Inflammatory macrophage treated with lipopolysaccharide for 4 hours (primary cell): ENCODE measurements at regions not wholly inside any gene's neighbourhood (a gene's known extent, or its start where the extent isn't known, plus 50 kb on each side); places are given as distances from the start of the nearest gene placed in this dataset.
A peak's percentile ranks its signal among the peaks of the same experiment; 100 is the strongest.
"Not testable (repeated sequence)": the region's sequence is repeated elsewhere in the genome, so short reads cannot be mapped to it uniquely, and the experiment has no call there.

Source experiments
- DNase-seq: peaks from one replicate; pipeline ENCODE4 v3.0.0-alpha.2; 2020

DNA sequence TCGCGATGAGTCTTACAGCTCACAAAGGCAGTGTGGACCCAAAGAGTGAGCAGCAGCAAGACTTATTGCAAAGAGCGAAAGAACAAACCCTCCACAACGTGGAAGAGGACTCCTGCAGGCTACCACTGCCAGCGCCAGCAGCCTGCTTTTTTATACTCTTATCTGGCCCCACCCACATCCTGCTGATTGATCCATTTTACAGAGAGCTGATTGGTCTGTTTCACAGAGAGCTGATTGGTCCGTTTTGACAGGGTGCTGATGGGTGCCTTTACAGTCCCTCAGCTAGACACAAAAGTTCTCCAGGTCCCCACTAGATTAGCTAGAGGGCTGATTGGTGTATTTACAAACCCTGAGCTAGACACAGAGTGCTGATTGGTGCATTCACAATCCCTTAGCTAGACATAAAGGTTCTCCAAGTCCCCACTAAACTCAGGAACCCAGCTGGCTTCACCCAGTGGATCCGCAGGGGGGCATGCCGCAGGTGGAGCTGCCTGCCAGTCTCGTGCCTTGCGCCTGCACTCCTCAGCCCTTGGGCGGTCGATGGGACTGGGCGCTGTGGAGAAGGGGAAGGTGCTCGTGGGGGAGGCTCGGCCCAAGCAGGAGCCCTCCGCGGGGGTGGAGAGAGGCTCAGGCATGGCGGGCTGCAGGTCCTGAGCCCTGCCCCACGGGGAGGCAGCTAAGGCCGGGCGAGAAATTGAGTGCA is 75.7 kb downstream of the QDPR start:
- DNase-seq, result not testable (repeated sequence)

DNA sequence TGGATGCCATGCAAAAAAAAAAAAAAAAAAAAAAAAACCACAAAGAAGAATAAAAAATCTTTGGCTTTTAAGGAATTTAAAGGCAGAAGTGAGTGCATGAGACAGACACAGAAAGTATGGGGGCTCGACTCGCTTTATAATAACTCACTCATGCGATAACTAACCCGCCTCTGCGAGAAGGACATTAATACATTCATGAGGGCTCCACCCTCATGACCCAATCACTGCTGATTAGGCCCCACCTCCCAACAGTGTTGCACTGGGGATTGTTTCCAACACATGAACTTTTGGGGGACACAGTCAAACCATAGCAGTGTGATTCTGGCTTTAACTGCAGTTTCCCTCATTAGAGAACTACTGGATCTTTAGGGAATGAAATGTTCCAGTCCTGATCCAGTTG is 78.1 kb downstream of the QDPR start:
- DNase-seq, result no peak

DNA sequence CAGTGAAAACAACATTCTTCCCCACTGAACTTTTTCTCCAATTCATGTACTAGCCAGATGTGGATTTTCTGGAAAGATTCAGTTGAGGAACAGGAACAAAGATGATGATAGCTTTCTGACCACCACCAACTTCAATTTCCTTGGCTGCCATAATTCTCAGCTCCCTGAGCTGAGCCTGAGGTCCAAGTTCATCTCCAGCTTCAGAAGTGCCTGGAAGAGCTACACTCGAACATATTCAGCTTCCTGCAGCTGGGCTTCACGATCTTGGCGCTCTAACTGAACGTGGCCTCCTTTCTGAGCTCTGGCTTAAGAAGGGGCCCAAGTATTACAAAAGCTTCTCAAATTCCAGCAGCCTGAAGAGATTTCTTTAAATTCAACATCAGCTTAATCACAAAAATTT is 83.9 kb downstream of the QDPR start:
- no peak for DNase-seq

DNA sequence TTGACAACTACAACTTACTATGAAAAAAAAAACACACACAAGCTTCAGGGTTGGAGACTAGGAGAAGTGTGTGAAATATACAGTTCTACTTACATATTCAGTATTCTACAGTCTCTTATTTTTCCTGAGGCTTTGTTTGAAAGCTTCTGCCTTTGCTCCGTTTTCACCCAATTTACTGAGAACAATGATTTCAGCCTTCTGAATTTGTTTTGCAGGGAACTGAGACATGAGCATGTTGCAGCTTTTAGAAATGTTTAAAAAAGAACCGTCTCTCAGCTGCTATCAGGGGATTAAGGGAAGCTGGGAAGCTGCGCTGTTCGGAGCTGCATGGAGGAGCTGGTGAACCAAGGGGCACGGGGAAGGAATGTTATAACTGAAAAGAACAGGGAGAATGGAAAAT is 85.7 kb downstream of the QDPR start:
- DNase-seq, result no peak

DNA sequence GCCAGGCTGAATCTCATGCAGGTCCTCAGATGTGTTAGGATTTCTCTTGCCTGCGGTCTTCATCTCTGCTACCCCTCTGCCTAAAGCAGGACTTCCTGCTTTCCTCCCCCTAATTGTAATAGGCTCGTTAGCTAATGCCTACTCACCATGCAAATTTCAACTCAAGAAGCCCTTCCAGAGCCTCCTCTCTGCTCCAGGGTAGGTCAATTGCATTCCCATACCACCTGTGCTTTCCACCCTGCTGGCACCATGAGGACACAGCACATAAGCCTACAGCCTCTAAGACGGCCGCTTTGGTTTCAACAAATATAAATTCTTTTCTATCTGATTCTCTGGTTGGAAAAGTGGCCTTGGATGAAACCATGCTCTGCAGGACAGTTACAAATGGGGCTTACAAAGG is 93.9 kb downstream of the QDPR start:
- no peak for DNase-seq

DNA sequence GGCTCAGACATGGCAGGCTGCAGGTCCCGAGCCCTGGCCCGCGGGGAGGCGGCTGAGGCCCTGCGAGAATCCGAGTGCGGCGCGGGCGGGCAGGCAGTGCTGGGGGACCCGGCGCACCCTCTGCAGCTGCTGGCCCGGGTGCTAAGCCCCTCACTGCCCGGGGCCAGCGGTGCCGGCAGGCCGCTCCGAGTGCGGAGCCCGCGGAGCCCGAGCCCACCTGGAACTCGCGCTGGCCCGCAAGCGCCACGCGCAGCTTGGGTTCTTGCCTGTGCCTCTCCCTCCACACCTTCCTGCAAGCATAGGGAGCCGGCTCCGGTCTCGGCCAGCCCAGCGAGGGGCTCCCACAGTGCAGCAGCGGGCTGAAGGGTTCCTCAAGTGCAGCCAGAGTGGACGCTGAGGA is 97.5 kb downstream of the QDPR start:
- no peak for DNase-seq

DNA sequence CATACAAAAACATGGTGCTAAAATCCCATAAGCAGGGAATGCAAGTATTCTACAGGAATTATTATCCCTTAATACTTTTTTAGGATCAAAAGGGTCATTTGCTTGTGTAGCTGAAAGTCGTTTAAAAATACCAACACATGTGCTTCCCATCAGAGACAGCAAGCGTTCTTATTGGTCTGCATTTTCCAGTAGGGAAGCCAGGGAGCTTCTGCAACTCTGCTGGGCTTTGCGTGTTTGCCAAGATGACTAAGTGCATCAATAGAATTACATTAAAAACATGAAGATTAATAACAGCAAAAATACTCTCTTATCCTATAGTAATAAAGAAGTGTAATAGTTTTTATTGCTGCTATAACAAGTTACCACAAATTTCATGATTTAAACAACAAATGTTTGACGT is 111.2 kb downstream of the QDPR start:
- no peak for DNase-seq

DNA sequence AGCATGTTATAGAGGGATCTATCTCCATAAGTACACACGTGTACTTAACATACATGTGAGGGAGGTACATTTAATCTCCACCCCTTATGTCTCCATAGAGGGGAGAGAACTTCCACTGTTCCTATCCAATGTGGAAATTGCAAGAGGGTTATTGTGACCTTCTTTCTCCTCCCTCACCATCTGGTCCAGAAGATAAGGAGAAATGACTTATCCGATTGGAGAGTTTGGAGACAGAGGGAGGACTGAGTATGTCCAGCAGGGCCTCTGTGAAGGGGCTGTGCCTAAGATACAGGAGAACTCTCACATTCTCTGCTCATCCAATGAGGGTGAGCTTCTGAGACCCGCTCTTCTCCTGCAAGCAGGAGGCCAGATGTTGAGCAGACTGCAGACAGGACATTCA is 113.1 kb downstream of the QDPR start:
- DNase-seq, result no peak

DNA sequence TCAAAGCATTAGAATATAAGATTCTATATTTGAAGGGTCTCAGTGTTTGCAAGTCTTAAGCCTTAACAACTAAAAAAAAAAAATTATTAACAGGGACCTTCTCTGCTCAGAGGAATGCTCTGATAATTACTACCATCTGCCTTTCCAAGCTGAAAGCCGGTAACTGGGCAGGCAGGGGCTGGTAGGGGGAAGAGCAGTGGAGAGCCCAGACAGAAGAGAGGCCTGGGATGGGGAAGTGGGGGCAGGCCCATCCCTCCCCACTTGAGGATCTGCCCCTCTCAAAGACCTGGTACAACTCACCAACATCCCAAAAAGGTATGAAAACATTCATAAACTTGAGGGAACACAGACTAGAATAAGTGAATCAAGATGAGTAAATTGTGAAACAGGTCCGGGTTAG is 113.9 kb downstream of the QDPR start:
- no peak for DNase-seq

DNA sequence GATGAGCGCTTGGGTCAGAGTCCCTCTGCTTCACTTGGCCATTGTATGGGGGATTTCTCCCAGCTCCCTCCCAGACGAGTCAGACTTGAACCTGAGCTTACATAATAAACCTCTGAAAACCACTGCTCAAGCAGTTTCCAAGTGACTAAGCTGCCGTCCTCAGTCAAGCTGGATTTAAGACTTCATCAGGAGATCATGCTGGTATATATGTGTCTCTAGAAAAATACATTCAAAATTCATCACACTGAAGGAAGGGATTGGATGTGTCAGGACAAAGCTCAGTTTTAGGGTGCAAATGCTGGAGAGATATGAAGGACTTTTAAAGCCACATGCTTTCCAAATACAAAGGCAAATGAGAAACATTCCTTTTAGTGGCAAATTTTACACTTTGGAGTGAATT is 114.3 kb downstream of the QDPR start:
- DNase-seq, result no peak

DNA sequence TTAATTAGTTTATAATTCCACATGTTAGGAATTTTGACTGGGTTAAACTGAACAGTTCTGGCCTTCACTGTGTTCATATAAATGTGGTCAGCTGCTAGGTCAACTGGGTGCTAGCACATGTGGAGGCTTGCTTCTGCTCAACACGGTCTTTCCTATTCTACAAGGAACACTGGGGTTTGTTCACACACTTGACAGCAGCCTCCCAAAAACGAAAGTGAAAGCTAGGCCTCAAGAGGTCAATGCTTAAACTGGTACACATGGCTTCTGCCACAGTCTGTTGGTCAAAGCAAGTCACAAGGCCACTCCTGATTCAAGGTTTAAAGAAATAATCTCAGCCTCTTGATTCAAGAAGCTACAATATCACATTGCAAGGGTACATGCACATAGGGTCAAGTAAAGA is 126.5 kb downstream of the QDPR start:
- peak; percentile 38 for DNase-seq

DNA sequence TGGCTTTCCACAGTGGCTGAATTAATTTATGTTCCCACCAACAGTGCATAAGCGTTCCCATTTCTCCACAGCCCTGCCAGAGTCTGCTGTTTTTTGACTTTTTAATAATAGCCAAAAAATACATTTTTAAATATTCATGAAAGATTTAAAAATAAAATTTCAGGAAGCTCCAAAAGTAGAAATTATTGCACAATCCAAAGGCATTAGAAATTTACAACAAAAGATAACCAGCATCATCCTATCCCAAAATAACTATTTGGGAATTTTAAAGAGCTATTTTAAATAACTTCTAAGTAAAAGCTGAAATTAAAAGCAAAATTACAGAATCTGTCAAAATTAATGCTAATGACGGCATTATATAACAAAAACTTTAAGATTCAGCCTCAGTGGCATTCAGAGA is 131.5 kb downstream of the QDPR start:
- no peak for DNase-seq

DNA sequence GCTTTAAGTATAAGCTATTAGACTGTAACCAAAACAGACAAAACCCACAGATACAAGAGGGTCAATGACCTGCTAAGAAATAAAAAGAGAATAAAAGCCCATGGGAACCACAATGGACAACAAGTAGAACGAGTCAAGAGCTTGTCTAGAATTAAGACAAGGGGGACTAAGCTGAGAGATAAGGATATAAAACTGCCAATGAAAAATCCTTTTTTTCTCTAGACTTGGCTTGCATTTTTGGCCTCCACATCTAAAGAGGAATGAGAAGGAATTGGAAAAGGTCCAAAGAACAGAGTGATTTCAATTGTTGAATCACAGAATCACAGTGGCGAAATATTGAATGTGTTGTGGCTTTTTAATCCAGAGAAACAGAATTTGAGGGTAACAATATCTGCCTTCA is 135.7 kb downstream of the QDPR start:
- no peak for DNase-seq

DNA sequence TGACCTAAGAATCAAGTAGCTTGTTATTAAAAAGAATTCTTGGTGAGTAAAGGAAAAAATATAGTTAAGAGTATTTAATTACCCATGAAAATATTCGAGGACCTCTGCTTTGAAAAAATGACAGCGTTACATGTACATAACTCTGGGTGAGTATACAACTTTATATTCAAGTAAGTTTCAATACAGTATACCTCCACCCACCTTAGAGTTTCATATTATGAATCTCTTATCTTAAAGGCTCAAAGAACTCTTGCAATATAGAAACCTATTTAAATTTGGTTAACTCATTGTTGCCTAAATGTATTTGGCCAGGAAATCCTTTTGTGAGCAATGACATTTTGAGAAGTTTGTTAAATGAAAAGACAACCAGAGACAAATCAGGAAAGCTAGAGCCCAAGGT is 138.2 kb downstream of the QDPR start:
- DNase-seq, result no peak

DNA sequence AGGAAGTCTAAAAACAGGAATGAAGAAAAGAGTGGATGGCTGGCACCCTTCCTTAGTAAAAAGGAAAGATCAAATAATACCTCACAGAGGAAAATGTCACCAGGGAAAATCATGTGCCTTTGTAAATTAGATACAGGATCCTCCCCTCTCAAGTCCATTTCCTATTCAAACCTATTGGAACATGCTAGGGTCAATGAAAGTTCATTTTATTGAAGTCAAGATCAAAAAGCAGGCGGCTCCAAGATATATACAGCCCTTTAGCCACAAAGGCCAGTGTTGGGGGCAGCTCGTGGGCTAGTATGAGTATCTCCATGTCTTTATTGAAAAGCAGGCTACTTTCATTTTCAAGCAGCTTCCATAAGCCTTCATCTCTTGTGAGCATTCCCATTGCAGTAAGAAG is 141.1 kb downstream of the QDPR start:
- no peak for DNase-seq

DNA sequence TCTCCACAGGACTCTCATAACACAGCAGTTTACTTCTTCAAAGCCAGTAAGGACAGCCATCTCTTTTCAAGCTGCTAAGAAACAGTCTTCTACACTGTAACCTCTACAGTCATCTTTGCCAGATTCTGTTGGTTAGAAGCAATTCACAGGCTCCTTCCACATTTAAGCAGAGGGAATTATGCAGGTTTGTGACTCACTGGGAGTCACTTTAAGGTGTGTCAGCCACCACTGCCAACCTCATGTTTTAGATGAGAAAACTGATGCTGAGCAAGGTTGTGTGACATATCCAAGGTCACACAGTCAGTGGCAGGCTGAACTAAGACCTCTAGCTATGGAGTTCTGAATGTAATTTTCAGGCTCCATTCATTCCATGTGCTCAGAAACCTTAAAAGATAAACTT is 143.5 kb downstream of the QDPR start:
- no peak for DNase-seq

DNA sequence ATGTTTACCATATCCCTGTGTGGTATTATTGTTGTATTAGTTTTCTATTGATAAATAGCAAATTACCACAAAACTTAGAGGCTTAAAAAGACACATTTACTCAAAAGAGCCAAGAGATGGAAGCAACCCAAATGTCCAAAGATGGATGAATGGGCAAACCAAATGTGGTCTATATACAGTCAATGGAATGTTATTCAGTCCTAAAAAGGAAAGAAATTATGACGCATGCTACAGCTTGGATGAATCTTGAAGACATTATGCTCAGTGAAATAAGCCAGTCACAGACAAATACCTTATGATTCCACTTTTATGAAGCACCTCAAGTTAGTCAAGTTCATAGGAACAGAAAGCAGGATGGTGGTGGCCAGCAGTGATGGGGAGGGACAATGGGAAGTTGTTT is 144.7 kb downstream of the QDPR start:
- DNase-seq, result no peak

DNA sequence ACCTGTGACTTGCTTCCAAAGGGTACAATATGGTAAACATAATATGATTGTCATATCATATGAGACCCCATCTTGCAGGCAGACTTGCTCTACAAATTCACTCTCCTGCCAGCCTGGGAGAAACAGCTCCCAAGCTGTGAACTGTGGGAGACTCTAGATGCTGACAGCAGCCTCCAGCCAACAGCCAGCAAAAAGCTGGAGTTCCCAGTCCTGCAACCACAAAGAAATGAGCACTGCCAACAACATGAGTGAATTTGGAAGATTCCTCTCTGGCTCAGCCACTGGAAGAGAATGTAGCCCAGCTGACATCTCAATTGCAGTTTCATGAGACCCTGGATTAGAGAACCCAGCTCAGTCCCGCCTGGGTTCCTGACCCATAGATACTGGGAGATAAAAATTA is 145.4 kb downstream of the QDPR start:
- DNase-seq, result no peak

DNA sequence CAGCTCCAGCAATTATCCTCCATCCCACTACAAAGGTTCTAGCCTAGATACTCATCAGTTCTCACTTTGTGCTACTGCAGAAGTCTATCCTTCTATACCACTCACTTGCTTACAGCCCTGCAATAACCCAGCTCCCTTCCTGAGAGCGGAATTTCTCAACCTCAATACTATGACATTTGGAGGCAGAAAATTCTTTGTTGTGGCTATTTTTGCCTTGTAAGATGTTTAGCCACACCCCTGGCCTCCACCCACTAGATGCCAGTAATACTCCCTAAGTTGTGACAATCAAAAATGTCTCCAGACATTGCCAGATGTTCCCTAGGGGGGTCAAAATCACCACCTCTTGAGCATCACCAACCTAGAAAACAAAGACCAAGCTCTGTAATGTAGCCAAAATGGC is 149.5 kb downstream of the QDPR start:
- no peak for DNase-seq

DNA sequence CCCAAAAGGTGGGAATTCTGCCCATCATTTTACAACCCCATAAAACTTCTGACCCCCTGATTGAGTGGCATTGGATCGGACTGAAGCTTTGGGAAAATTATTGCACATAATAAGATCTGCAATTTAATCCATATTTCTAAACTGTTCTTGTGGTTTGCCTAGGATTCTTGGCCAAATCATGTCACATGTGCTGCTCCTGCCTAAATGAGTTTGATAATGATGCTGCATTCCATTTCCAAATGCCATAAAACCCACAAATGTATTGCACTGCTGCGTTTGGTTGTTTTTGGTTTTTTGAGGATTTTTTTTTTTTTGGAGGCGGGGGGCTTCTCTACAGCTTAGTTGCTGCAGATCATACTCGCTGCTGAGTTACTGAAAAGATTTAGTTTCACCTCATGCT is 153.6 kb downstream of the QDPR start:
- no peak for DNase-seq

DNA sequence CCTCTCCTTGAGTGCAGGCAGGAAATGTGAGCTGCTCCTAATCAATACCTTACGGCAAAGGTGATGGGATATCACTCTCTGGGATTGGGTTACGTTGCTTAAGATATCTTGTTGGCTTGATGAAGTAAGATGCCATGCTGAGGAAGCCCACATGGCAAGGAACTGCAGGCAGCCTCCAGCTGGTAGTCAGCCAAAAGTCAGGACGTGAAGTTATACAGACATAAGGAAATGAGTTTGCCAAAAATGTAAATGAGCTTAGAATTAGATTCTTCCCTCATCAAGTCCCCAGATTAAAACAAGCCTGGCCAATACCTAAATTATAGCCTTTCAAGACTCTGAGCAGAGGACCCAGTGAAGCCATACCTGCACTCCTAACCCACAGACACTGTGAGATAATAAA is 155.0 kb downstream of the QDPR start:
- DNase-seq, result no peak

DNA sequence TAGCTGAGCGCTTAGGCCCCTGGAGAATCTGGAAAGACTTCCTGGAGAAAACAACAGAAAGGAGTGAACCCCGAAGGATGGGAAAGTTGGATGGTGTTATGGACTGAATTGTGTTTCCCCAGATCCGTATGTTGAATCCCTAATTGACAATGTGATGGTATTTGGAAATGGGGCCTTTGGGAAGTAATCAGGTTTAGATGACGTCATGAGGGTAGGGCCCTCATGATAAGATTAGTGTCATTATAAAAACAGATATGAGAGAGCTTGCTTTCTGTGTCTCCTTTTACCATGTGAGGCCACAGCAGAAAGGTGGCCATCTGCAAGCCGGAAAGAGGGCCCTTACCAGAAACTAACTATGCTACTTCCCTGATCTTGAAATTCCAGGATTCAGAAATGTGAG is 159.5 kb downstream of the QDPR start:
- DNase-seq, result no peak

DNA sequence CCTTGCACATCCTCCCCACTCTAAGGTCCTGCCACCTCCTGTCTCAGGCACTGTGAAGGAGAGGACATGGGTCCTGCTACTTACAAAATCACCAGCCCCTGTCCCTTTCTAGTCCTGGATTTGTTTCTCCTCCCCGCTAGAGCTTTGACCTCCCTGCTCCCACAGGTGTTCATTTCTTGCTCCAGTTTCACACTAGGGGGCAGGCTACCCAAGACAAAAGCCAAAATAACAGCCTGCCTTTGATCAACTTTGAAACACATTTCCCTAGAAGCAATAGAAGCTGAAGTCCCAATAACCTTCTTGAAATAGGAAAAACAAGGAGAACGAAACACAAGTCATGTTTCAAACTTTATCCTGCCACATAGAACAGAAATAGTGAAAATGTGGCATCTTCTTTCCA is 164.4 kb downstream of the QDPR start:
- no peak for DNase-seq

DNA sequence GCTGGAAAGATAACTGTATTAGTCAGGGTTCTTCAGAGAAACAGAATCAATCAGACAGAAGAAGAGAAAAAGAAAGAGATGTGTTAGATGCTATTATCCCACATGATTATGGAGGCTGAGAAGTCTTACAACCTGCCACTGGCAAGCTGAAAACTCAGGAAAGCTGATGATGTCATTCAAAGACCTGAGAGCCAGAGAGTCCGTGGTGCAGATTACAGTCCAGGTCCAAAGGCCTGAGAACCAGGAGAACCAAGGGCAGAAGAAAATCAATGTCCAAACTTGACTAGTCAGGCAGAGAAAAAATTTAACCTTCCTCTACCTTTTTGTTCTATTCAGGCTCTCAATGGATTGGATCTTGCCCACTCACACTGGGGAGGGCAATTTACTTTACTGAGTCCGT is 172.5 kb downstream of the QDPR start:
- DNase-seq, result no peak

DNA sequence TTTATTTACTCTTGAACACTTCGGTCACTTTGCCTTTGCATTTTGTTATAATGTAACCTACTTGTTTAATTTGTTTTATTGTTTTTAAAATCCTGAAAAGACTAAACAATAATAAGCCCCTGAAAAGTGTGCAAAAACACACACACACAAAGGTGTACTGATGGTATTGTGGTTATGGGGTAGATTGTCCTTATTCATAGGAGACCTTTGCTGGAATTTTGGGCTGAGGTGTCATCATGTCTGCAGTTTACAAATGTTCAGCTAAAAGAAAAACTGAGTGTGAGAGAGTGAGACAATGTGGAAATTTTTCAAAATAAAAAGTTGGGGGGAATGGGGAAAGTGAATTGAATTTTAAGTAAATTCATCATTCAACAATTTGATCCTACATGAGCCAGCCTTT is 174.9 kb downstream of the QDPR start:
- DNase-seq, result no peak

DNA sequence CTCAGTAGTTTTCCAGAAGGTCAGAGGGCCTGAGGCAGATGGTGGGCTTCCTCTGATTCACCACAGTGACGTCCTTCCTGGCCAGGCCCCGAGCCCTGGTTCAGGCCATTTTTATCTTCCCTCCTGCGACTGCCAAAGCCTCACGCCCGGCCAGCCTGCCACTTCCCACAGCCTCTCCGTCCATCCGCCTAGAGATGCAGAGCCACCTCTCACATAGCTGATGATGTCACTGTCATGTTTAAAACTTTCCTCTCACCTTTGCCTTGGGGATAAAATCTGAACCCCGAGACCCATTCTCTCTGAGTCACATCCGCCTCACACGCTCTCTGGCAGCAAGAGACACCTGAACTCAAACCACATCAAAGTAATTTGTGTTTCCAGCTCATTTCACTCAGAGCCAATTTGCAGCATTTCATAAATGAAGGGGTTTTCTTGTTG is 175.3 kb downstream of the QDPR start:
- no peak for DNase-seq
